Bronchial epithelial cell (primary cell): ENCODE measurements at regions not wholly inside any gene's neighbourhood (a gene's known extent, or its start where the extent isn't known, plus 50 kb on each side); places are given as distances from the start of the nearest gene placed in this dataset.
A peak's percentile ranks its signal among the peaks of the same experiment; 100 is the strongest.

Source experiments
- DNase-seq: peaks from one replicate; pipeline ENCODE4 v3.0.0-alpha.2; 2010; ENCODE audit warnings: low read depth
- FAIRE-seq: peaks from 2 replicates; lab custom pipeline; 2011; peaks lifted over from hg19 to GRCh38; lab: Jason Lieb, UNC
- H3K27me3 ChIP-seq: 2 replicates; pipeline ENCODE4 v1.5.1; 2011; ENCODE audit warnings: low read length; ENCODE audit not compliant: control insufficient read depth, insufficient read depth
- H3K36me3 ChIP-seq: 2 replicates; pipeline ENCODE4 v1.5.1; 2011; ENCODE audit warnings: low read length; ENCODE audit not compliant: control insufficient read depth, insufficient read depth
- H3K4me3 ChIP-seq: 2 replicates; pipeline ENCODE4 v1.5.1; 2011; ENCODE audit warnings: mild to moderate bottlenecking, low read depth, low read length, control low read depth
- TF ChIP-seq, protein P1 (sequence below): IDR thresholded peaks from 2 replicates; pipeline ENCODE4 v1.5.1; 2011; ENCODE audit warnings: mild to moderate bottlenecking, moderate library complexity, low read length, control low read depth, inconsistent platforms; ENCODE audit not compliant: insufficient read depth, severe bottlenecking

DNA sequence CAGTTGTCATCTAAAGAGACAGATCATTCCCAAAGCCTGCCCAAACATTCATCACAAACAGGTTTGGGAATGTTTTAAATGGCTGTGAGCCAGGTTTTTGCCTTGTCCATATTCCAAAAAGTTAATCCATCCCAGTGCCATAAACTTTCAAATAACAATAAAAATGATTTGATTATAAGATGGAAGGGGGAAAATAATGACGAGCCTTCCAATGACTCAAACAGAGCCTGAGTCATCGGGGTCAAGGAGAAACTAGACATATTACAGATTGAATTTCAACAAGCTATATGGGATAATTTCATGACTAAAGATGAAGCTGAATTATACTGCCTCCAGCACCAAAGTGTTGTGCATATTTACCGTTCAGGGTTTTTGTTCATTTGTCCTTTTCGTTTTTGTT is 195.8 kb upstream of the PKN2 start:
- Histone ChIP-seq H3K27me3 (no peaks in the 10 kb centered on the region), H3K4me3 (no peak overlapping the region), H3K36me3 (no peaks in the 10 kb centered on the region)
- DNase-seq = peak; percentile 22
- no peak for FAIRE-seq
- TF ChIP-seq, protein P1, sequence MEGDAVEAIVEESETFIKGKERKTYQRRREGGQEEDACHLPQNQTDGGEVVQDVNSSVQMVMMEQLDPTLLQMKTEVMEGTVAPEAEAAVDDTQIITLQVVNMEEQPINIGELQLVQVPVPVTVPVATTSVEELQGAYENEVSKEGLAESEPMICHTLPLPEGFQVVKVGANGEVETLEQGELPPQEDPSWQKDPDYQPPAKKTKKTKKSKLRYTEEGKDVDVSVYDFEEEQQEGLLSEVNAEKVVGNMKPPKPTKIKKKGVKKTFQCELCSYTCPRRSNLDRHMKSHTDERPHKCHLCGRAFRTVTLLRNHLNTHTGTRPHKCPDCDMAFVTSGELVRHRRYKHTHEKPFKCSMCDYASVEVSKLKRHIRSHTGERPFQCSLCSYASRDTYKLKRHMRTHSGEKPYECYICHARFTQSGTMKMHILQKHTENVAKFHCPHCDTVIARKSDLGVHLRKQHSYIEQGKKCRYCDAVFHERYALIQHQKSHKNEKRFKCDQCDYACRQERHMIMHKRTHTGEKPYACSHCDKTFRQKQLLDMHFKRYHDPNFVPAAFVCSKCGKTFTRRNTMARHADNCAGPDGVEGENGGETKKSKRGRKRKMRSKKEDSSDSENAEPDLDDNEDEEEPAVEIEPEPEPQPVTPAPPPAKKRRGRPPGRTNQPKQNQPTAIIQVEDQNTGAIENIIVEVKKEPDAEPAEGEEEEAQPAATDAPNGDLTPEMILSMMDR = no peak

DNA sequence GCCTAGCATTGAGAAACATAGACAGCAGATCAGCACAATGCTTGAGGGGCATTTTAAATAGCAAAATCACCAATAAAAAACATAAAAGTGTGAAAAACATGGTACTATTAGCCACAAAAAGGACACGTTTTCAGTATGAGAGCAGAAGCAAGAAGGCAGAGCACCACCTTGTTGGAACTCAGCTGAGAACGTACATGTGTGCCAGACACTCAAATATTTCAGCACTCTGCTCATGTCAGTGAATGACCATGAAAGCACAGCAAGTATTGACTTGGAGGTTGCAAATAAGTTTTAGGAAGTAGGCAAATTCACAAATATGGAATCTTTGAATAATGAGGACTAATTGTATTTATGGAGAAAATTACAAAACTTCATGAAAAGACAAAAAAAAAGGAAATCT is 193.4 kb upstream of the PKN2 start:
- no peak for DNase-seq
- H3K4me3 ChIP-seq = no peak overlapping the region
- H3K36me3 ChIP-seq = no peaks in the 10 kb centered on the region
- H3K27me3 ChIP-seq = no peaks in the 10 kb centered on the region
- TF ChIP-seq, protein P1 = no peak
- FAIRE-seq = no peak

DNA sequence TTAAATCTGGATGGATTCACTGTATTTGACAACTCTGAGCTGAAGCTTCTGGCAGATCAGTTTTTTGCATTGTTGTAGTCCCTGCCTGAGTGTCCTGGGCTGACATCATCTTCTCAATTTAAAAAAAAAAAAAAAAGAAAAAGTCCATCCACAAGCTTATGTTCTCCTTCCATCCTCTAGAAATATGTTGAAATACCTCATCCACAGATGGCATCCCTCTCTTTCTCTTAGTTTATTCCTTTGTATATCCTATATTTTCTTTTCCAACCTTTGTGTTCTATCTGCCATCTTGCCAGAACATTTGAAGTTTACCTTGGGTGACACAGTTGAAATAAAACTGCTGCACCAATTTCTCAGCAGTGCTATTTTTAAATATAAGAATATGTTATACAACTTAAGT is 184.4 kb upstream of the PKN2 start:
- FAIRE-seq = no peak
- Histone ChIP-seq H3K4me3 (no peak overlapping the region), H3K27me3 (no peaks in the 10 kb centered on the region), H3K36me3 (no peaks in the 10 kb centered on the region)
- TF ChIP-seq, protein P1 = no peak
- no peak for DNase-seq

DNA sequence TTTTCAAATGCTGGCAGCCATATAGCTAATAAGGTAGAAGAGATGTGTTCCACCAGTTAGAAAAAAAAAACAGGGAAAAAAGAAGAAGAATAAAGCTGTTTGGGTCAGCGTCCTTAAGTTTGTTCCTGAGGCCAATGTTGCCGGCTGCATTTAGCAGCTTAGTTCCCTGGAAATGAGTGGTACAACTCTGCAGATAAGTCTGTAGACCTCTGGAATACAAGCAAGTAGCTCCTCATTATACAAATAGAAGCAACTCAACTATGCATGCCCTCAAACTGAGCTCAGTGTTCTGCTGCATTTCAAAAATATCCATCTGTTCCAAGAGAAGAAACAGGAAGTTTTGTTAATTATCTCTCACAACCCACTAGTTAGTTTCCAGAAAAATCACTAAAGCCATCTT is 181.2 kb upstream of the PKN2 start:
- TF ChIP-seq, protein P1 = no peak

DNA sequence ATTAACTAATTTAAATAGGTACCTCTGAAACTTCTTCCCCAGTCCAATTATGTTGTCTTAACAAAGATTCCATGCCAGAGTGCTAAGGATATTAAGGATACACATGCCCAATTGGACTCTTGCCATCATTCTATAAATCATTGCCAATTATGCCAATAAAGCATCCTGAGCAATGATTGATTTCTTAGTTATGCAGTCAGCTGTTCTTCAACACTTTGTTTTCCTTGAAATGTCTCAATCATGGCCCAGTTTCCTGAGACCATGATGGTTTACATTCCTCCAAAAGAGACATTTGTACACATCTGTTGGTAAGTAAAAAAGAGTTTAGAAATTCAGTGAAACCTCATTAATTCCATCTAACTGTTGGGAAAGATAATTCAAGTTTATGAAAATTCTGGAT is 180.4 kb upstream of the PKN2 start:
- DNase-seq (no peak), FAIRE-seq (no peak)
- no peaks in the 10 kb centered on the region for H3K27me3 ChIP-seq
- no peak overlapping the region for H3K4me3 ChIP-seq
- no peaks in the 10 kb centered on the region for H3K36me3 ChIP-seq
- TF ChIP-seq, protein P1 = no peak

More for the DNA sequence above, 181.2 kb upstream of the PKN2 start:
- DNase-seq (no peak), FAIRE-seq (no peak)
- Histone ChIP-seq H3K27me3 (no peaks in the 10 kb centered on the region), H3K4me3 (no peak overlapping the region), H3K36me3 (no peaks in the 10 kb centered on the region)

DNA sequence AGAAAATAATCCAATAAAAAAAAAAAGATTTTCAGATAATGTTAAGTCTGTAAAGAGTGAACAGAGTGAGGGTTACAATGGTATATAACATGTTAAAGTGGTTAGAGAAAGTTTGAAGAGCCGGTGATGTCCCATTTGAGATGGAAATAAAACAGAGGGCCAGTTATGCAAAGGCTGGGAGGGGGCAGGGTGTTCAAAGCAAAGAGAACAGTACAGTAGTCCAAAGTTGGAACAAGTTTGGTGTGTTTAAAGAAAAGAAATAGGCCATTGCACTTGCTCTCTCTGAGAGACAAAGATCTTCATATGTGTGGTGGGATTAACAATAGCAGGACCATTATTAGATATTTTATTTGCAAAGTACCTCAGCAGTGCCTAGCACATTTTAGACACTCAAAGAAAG is 179.5 kb upstream of the PKN2 start:
- DNase-seq (no peak), FAIRE-seq (no peak)
- TF ChIP-seq, protein P1 = no peak
- Histone ChIP-seq H3K27me3 (no peaks in the 10 kb centered on the region), H3K36me3 (no peaks in the 10 kb centered on the region), H3K4me3 (no peak overlapping the region)
